Liver (tissue), 3 donors: ENCODE measurements at regions not wholly inside any gene's neighbourhood (a gene's known extent, or its start where the extent isn't known, plus 50 kb on each side); places are given as distances from the start of the nearest gene placed in this dataset.

Source experiments
- EGR1 ChIP-seq, 2 donors: IDR thresholded peaks; 2 replicates each; pipeline ENCODE4 v1.6.1; 2016 to 2018; ENCODE audit warnings: antibody characterized with exemption in 2 of 2, low read depth in 2 of 2
- FOXA1 ChIP-seq: IDR thresholded peaks from 2 replicates; pipeline ENCODE4 v1.6.1; 2016; ENCODE audit warnings: antibody characterized with exemption
- GABPA ChIP-seq, 2 donors: IDR thresholded peaks in 1 of 2; conservative IDR thresholded peaks in 1 of 2; 2 replicates each; pipeline ENCODE4 v1.6.1; 2016; ENCODE audit warnings: antibody characterized with exemption in 2 of 2, mild to moderate bottlenecking in 1 of 2, moderate library complexity in 1 of 2
- JUND ChIP-seq, 2 donors: IDR thresholded peaks; 2 replicates each; pipeline ENCODE4 v1.6.1; 2016; ENCODE audit warnings: antibody characterized with exemption in 2 of 2
- SP1 ChIP-seq: IDR thresholded peaks from 2 replicates; pipeline ENCODE4 v1.6.1; 2018; ENCODE audit warnings: antibody characterized with exemption, mild to moderate bottlenecking
- TF ChIP-seq, protein P1 (sequence below): fragments of 150-350 bp; IDR thresholded peaks from 2 replicates; pipeline ENCODE4 v1.5.1; 2017; ENCODE audit warnings: improper control_type of control experiment, low read depth, low read length; ENCODE audit not compliant: missing input control
- TF ChIP-seq, protein P2 (sequence below): IDR thresholded peaks from 2 replicates; pipeline ENCODE4 v1.6.1; 2016; ENCODE audit warnings: antibody characterized with exemption, mild to moderate bottlenecking
- TF ChIP-seq, protein P3 (sequence below): IDR thresholded peaks from 2 replicates; pipeline ENCODE4 v1.6.1; 2016; ENCODE audit warnings: antibody characterized with exemption
- TF ChIP-seq, protein P4 (sequence below): IDR thresholded peaks from 2 replicates; pipeline ENCODE4 v1.6.1; 2016; ENCODE audit warnings: antibody characterized with exemption
- donor health status: healthy.
- donor health status: healthy.

DNA sequence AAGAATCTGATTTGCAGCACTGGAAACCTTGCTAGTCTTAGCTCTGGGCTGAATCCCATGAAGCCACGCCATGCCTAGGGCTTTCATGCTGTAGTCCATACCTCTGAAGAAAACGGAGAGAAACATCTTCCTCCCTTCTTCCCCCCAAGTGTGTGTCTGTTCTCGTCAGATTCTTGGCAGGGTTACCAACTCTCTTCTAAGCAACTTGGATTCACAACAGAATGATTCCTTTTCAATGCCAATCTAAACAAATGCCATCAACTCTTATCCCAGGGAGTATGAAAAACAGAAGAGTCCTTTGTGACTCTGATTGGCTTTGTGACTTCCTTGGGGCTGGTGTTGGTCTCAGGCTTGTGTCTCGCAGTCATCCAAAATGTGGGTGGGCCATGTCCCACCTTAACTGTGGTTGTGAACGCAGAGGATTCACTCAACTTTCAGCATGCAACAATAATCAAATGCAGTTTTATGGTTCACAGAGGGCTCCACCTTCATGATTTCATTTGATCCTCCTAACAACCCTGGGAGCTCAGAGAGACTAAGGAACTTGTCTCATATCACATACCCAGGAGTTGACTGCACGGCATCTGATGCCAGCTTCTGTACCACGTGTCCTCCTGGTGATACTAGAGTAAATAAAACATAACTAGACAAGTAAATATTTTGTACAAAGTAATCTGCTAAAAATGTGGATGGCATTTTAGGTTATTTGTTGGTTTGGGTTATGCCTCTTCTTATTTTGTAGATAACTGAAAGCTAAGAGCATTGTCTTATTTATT, 186.0 kb upstream of the TNP1 start:
- TF ChIP-seq, protein P1, sequence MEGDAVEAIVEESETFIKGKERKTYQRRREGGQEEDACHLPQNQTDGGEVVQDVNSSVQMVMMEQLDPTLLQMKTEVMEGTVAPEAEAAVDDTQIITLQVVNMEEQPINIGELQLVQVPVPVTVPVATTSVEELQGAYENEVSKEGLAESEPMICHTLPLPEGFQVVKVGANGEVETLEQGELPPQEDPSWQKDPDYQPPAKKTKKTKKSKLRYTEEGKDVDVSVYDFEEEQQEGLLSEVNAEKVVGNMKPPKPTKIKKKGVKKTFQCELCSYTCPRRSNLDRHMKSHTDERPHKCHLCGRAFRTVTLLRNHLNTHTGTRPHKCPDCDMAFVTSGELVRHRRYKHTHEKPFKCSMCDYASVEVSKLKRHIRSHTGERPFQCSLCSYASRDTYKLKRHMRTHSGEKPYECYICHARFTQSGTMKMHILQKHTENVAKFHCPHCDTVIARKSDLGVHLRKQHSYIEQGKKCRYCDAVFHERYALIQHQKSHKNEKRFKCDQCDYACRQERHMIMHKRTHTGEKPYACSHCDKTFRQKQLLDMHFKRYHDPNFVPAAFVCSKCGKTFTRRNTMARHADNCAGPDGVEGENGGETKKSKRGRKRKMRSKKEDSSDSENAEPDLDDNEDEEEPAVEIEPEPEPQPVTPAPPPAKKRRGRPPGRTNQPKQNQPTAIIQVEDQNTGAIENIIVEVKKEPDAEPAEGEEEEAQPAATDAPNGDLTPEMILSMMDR: no peak
- TF ChIP-seq JUND (IDR thresholded peaks at IDR 0.05) (no peak), EGR1 (IDR thresholded peaks at IDR 0.05; ENCODE audit: low read depth in 2 of 2) (no peak), GABPA (IDR thresholded peaks at IDR 0.05 in 1 of 2, conservative IDR thresholded peaks at IDR 0.05 in 1 of 2) (no peak), FOXA1 (no peak), SP1 (no peak)
- TF ChIP-seq, protein P2, sequence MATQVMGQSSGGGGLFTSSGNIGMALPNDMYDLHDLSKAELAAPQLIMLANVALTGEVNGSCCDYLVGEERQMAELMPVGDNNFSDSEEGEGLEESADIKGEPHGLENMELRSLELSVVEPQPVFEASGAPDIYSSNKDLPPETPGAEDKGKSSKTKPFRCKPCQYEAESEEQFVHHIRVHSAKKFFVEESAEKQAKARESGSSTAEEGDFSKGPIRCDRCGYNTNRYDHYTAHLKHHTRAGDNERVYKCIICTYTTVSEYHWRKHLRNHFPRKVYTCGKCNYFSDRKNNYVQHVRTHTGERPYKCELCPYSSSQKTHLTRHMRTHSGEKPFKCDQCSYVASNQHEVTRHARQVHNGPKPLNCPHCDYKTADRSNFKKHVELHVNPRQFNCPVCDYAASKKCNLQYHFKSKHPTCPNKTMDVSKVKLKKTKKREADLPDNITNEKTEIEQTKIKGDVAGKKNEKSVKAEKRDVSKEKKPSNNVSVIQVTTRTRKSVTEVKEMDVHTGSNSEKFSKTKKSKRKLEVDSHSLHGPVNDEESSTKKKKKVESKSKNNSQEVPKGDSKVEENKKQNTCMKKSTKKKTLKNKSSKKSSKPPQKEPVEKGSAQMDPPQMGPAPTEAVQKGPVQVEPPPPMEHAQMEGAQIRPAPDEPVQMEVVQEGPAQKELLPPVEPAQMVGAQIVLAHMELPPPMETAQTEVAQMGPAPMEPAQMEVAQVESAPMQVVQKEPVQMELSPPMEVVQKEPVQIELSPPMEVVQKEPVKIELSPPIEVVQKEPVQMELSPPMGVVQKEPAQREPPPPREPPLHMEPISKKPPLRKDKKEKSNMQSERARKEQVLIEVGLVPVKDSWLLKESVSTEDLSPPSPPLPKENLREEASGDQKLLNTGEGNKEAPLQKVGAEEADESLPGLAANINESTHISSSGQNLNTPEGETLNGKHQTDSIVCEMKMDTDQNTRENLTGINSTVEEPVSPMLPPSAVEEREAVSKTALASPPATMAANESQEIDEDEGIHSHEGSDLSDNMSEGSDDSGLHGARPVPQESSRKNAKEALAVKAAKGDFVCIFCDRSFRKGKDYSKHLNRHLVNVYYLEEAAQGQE: no peak
- TF ChIP-seq, protein P3, sequence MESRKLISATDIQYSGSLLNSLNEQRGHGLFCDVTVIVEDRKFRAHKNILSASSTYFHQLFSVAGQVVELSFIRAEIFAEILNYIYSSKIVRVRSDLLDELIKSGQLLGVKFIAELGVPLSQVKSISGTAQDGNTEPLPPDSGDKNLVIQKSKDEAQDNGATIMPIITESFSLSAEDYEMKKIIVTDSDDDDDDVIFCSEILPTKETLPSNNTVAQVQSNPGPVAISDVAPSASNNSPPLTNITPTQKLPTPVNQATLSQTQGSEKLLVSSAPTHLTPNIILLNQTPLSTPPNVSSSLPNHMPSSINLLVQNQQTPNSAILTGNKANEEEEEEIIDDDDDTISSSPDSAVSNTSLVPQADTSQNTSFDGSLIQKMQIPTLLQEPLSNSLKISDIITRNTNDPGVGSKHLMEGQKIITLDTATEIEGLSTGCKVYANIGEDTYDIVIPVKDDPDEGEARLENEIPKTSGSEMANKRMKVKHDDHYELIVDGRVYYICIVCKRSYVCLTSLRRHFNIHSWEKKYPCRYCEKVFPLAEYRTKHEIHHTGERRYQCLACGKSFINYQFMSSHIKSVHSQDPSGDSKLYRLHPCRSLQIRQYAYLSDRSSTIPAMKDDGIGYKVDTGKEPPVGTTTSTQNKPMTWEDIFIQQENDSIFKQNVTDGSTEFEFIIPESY: no peak
- TF ChIP-seq, protein P4, sequence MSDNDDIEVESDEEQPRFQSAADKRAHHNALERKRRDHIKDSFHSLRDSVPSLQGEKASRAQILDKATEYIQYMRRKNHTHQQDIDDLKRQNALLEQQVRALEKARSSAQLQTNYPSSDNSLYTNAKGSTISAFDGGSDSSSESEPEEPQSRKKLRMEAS: no peak
